ENCODE measurements at regions not wholly inside any gene's neighbourhood (a gene's known extent, or its start where the extent isn't known, plus 50 kb on each side); places are given as distances from the start of the nearest gene placed in this dataset.
"Not testable (repeated sequence)": the region's sequence is repeated elsewhere in the genome, so short reads cannot be mapped to it uniquely, and the experiment has no call there.

DNA sequence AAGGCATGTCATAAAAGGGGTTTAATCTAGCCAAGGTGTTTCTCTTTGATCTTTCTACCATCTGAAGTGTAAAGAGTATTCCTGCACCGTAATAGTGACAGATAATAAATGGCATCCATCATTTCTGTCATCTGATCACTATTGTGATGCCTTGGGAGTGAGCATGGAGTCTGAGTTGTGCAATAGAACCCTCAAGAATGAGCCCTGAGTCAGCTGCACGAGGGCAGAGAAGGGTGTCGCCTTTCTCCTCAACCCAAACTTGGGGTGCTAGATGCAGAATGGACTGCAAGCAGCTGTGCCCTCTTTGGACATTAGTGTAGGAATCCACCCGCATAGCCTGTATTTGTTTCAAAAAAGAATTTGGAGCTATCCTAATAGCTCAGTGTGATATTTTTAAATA, 115.2 kb downstream of the ZNF37A start:
- Mint-ChIP-seq H3K36me3 (ENCODE audit: insufficient read depth) (no peaks in the 10 kb centered on the region), H3K4me1 (no peaks in the 10 kb centered on the region), H3K27me3 (no peaks in the 10 kb centered on the region), H3K4me3 (no peak overlapping the region), H3K9me3 (peaks cover 7% of the 10 kb centered on the region), H3K27ac (ENCODE audit: low read depth) (no peak overlapping the region)
- DNase-seq (ENCODE audit: low spot score in 2 of 2) (no peak), ATAC-seq (replicated peaks; ENCODE audit: extremely low read depth, poor library complexity, severe bottlenecking) (no peak)

DNA sequence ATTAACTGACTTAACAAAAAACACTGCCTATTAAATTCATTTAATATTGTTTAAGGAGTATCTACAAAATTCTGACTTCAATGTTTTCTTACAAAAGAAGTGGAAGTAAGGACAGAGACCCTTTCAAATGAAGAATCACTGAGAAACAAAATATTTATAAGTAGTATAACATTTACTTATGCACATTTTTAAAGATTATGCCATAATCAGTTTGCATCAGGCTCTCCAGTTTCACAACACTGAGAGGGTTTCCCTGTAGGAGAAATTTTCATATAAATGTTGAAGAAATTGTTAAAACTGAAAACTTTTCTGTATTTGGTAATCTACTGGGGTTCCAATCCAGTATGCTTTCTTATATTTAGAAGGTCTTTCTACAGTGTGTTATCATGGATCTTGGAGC, 115.6 kb downstream of the ZNF37A start:
- H3K27me3 Mint-ChIP-seq; H3K4me1 Mint-ChIP-seq; DNase-seq (ENCODE audit: low spot score in 2 of 2); H3K9me3 Mint-ChIP-seq; H3K4me3 Mint-ChIP-seq; ATAC-seq (replicated peaks; ENCODE audit: extremely low read depth, poor library complexity, severe bottlenecking); H3K27ac Mint-ChIP-seq (ENCODE audit: low read depth); H3K36me3 Mint-ChIP-seq (ENCODE audit: insufficient read depth): not testable (repeated sequence)

DNA sequence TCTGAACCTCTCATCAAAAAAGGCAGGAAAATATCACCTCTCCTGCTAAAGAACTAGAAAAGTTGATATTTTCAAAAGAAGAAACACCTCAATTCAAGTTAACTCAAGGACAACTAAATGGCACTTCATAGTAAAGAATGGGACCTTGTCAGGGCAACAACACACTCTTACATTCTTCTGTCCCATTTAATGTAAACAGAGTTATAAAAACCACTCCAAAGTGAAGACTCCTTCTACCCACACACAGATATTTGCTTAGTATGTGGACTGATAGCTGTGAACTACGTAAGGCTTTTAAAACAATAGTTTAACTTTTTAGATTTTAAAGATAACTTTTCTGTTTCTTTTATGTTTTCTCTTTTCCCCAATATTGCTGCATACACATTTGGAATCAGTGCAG, 118.3 kb downstream of the ZNF37A start:
- DNase-seq (ENCODE audit: low spot score in 2 of 2) (no peak), ATAC-seq (replicated peaks; ENCODE audit: extremely low read depth, poor library complexity, severe bottlenecking) (no peak)
- Mint-ChIP-seq H3K9me3 (peaks cover 3% of the 10 kb centered on the region), H3K27ac (ENCODE audit: low read depth) (no peak overlapping the region), H3K36me3 (ENCODE audit: insufficient read depth) (no peaks in the 10 kb centered on the region), H3K4me1 (no peaks in the 10 kb centered on the region), H3K4me3 (no peak overlapping the region), H3K27me3 (no peaks in the 10 kb centered on the region)

- Mint-ChIP-seq H3K4me3 (no peak overlapping the region), H3K9me3 (peaks cover 6% of the 10 kb centered on the region), H3K27ac (ENCODE audit: low read depth) (no peak overlapping the region), H3K36me3 (ENCODE audit: insufficient read depth) (no peaks in the 10 kb centered on the region), H3K4me1 (no peaks in the 10 kb centered on the region), H3K27me3 (no peaks in the 10 kb centered on the region)
- ATAC-seq (replicated peaks; ENCODE audit: extremely low read depth, poor library complexity, severe bottlenecking), result no peak
- no peak for DNase-seq (ENCODE audit: low spot score in 2 of 2)
Measured at GRCh38 chr10:38226385-38226784, 132.2 kb downstream of the ZNF37A start.

DNA sequence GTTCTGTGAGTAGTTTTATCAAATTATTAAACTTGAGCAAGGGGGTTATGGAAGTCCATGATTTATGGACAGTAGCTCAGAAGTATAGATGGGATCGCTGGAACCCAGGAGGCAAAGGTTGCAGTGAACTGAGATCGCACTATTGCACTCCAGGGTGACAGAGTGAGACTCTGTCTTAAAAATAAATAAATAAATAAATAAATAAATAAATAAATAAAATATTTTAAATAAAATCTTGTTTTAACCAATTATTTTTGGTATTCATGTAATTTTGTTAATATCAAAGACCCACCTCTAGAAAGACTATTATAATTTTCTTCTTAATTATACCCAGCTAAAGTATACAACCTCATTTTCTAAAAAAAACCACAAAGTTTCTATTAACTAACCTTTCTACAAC, 134.3 kb downstream of the ZNF37A start:
- Mint-ChIP-seq H3K4me1 (no peaks in the 10 kb centered on the region), H3K27ac (ENCODE audit: low read depth) (no peak overlapping the region), H3K4me3 (no peak overlapping the region), H3K36me3 (ENCODE audit: insufficient read depth) (no peaks in the 10 kb centered on the region), H3K27me3 (no peaks in the 10 kb centered on the region), H3K9me3 (peaks cover 6% of the 10 kb centered on the region)
- DNase-seq (ENCODE audit: low spot score in 2 of 2) (no peak), ATAC-seq (replicated peaks; ENCODE audit: extremely low read depth, poor library complexity, severe bottlenecking) (no peak)

- not testable (repeated sequence) for H3K27ac Mint-ChIP-seq (ENCODE audit: low read depth); H3K27me3 Mint-ChIP-seq; DNase-seq (ENCODE audit: low spot score in 2 of 2); H3K4me1 Mint-ChIP-seq; H3K36me3 Mint-ChIP-seq (ENCODE audit: insufficient read depth); ATAC-seq (replicated peaks; ENCODE audit: extremely low read depth, poor library complexity, severe bottlenecking); H3K9me3 Mint-ChIP-seq; H3K4me3 Mint-ChIP-seq
Measured at GRCh38 chr10:38238479-38238878, 144.3 kb downstream of the ZNF37A start.

GRCh38 chr10:38242061-38242649, 148.0 kb downstream of the ZNF37A start:
- H3K27me3 Mint-ChIP-seq; H3K27ac Mint-ChIP-seq (ENCODE audit: low read depth); DNase-seq (ENCODE audit: low spot score in 2 of 2); ATAC-seq (replicated peaks; ENCODE audit: extremely low read depth, poor library complexity, severe bottlenecking); H3K36me3 Mint-ChIP-seq (ENCODE audit: insufficient read depth); H3K9me3 Mint-ChIP-seq; H3K4me1 Mint-ChIP-seq; H3K4me3 Mint-ChIP-seq: not testable (repeated sequence)

- H3K4me3 Mint-ChIP-seq; DNase-seq (ENCODE audit: low spot score in 2 of 2); ATAC-seq (replicated peaks; ENCODE audit: extremely low read depth, poor library complexity, severe bottlenecking); H3K9me3 Mint-ChIP-seq; H3K4me1 Mint-ChIP-seq; H3K36me3 Mint-ChIP-seq (ENCODE audit: insufficient read depth); H3K27me3 Mint-ChIP-seq; H3K27ac Mint-ChIP-seq (ENCODE audit: low read depth): not testable (repeated sequence)
Measured at GRCh38 chr10:38248113-38248512, 154.0 kb downstream of the ZNF37A start.

DNA sequence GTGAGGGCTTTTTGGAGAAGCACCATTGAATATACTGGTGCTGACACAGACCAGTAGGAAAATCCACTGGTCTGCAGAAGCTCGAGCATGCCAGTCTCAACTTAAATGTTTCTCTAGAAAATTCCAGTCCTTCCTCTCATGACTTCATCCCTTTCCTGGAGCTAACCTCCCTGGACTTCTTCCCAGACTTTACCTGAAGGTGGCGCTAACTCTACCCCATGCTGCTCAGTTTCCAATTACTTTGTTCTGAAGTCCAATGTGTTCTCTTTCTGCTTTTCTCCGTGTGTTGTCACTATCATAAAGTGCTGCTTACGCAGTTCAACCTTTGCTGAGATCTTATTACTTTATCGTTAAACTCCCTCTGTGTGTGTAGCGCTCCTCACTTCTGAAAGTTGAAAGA, 158.4 kb downstream of the ZNF37A start:
- not testable (repeated sequence) for H3K4me1 Mint-ChIP-seq; H3K4me3 Mint-ChIP-seq; H3K27ac Mint-ChIP-seq (ENCODE audit: low read depth); H3K27me3 Mint-ChIP-seq; DNase-seq (ENCODE audit: low spot score in 2 of 2); H3K36me3 Mint-ChIP-seq (ENCODE audit: insufficient read depth); ATAC-seq (replicated peaks; ENCODE audit: extremely low read depth, poor library complexity, severe bottlenecking)
- peaks cover 16% of the 10 kb centered on the region for H3K9me3 Mint-ChIP-seq

DNA sequence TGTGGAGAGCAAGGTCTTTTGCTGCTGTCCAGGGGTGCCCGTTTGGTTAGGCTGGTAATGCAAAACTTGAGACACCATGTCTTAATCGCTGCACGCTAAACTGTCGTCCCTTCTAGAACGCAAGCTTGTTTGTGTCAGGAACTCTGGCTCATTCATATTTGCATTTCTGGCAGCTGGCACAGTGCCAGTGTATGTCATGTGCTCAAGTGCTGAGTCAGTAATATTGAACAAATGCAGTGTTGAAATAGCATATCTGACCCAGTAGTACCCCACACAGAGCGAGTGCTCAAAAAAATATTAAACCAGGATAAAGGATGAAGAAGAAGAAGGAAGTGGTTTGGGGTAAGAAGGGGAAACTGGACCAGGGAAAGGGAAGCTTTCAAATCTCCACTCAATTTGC, 173.4 kb downstream of the ZNF37A start:
- H3K27me3 Mint-ChIP-seq; H3K27ac Mint-ChIP-seq (ENCODE audit: low read depth); ATAC-seq (replicated peaks; ENCODE audit: extremely low read depth, poor library complexity, severe bottlenecking); DNase-seq (ENCODE audit: low spot score in 2 of 2); H3K4me3 Mint-ChIP-seq; H3K36me3 Mint-ChIP-seq (ENCODE audit: insufficient read depth); H3K4me1 Mint-ChIP-seq: not testable (repeated sequence)
- H3K9me3 Mint-ChIP-seq, result peaks cover 15% of the 10 kb centered on the region

GRCh38 chr10:38271031-38271430, 176.9 kb downstream of the ZNF37A start:
- peaks cover 15% of the 10 kb centered on the region for H3K9me3 Mint-ChIP-seq
- not testable (repeated sequence) for ATAC-seq (replicated peaks; ENCODE audit: extremely low read depth, poor library complexity, severe bottlenecking)

GRCh38 chr10:38274879-38275278, 180.7 kb downstream of the ZNF37A start:
- not testable (repeated sequence) for DNase-seq (ENCODE audit: low spot score in 2 of 2); ATAC-seq (replicated peaks; ENCODE audit: extremely low read depth, poor library complexity, severe bottlenecking); H3K36me3 Mint-ChIP-seq (ENCODE audit: insufficient read depth); H3K27me3 Mint-ChIP-seq; H3K27ac Mint-ChIP-seq (ENCODE audit: low read depth); H3K4me3 Mint-ChIP-seq; H3K4me1 Mint-ChIP-seq
- peaks cover 14% of the 10 kb centered on the region for H3K9me3 Mint-ChIP-seq

More at GRCh38 chr10:38271031-38271430, 176.9 kb downstream of the ZNF37A start:
- not testable (repeated sequence) for H3K36me3 Mint-ChIP-seq (ENCODE audit: insufficient read depth); H3K4me3 Mint-ChIP-seq; H3K27ac Mint-ChIP-seq (ENCODE audit: low read depth); H3K4me1 Mint-ChIP-seq; DNase-seq (ENCODE audit: low spot score in 2 of 2); H3K27me3 Mint-ChIP-seq

GRCh38 chr10:38292560-38292959, 198.4 kb downstream of the ZNF37A start:
- H3K36me3 Mint-ChIP-seq (ENCODE audit: insufficient read depth); H3K4me1 Mint-ChIP-seq; H3K4me3 Mint-ChIP-seq; DNase-seq (ENCODE audit: low spot score in 2 of 2); ATAC-seq (replicated peaks; ENCODE audit: extremely low read depth, poor library complexity, severe bottlenecking); H3K27ac Mint-ChIP-seq (ENCODE audit: low read depth); H3K27me3 Mint-ChIP-seq; H3K9me3 Mint-ChIP-seq: not testable (repeated sequence)

DNA sequence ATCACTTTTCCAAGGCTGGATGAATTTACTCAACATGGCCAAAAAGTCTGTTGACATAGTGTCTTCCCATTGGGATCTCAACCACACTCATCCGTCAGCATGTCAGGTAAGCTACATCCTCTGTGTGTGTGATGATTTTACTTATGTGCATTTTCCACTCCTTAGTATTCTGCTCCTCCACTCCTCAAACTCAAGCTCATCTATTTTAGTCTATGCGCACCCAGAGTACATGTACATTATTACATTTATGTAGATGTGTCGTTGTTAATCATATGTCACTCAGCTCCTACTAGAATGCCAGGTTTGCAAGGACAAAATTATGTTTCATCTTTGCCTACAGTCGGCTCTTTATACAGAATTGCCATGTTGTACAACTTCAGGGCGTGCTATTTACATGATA, 216.0 kb downstream of the ZNF37A start:
- not testable (repeated sequence) for H3K4me1 Mint-ChIP-seq; H3K4me3 Mint-ChIP-seq; H3K36me3 Mint-ChIP-seq (ENCODE audit: insufficient read depth); H3K27me3 Mint-ChIP-seq; H3K27ac Mint-ChIP-seq (ENCODE audit: low read depth); ATAC-seq (replicated peaks; ENCODE audit: extremely low read depth, poor library complexity, severe bottlenecking); DNase-seq (ENCODE audit: low spot score in 2 of 2); H3K9me3 Mint-ChIP-seq
